Renal cortical epithelial cell (primary cell): ENCODE measurements at regions not wholly inside any gene's neighbourhood (a gene's known extent, or its start where the extent isn't known, plus 50 kb on each side); places are given as distances from the start of the nearest gene placed in this dataset.

ENCODE experiments used
- DNase-seq: peaks from one replicate; pipeline ENCODE4 v3.0.0-alpha.2; 2011; ENCODE audit warnings: low read depth

GRCh38 chr2:111687911-111688310 is 196.1 kb downstream of the ANAPC1 start:
- no peak for DNase-seq

GRCh38 chr2:111688482-111688881 is 195.5 kb downstream of the ANAPC1 start:
- DNase-seq: no peak

- DNase-seq: no peak
Observed at GRCh38 chr2:111689174-111689573, 194.8 kb downstream of the ANAPC1 start.

- no peak for DNase-seq
Observed at GRCh38 chr2:111689941-111690340, 194.1 kb downstream of the ANAPC1 start.

- no peak for DNase-seq
Observed at GRCh38 chr2:111691164-111691875, 192.7 kb downstream of the ANAPC1 start.

- no peak for DNase-seq
Observed at GRCh38 chr2:111692311-111692710, 191.7 kb downstream of the ANAPC1 start.

- peak; percentile 25 for DNase-seq
Observed at GRCh38 chr2:111694700-111695101, 189.3 kb downstream of the ANAPC1 start.

- DNase-seq: no peak
Observed at GRCh38 chr2:111695441-111696007, 188.5 kb downstream of the ANAPC1 start.

- no peak for DNase-seq
Observed at GRCh38 chr2:111696226-111696625, 187.8 kb downstream of the ANAPC1 start.

- no peak for DNase-seq
Observed at GRCh38 chr2:111697560-111697959, 186.4 kb downstream of the ANAPC1 start.

GRCh38 chr2:111698089-111698488 is 185.9 kb downstream of the ANAPC1 start:
- DNase-seq: no peak

GRCh38 chr2:111698743-111699554 is 185.0 kb downstream of the ANAPC1 start:
- DNase-seq: peak; percentile 99

- peak; percentile 69 for DNase-seq
Observed at GRCh38 chr2:111701266-111701665, 182.7 kb downstream of the ANAPC1 start.

GRCh38 chr2:111701798-111702118 is 182.2 kb downstream of the ANAPC1 start:
- DNase-seq: no peak

GRCh38 chr2:111702119-111702803 is 181.7 kb downstream of the ANAPC1 start:
- peak; percentile 49 for DNase-seq

- DNase-seq: no peak
Observed at GRCh38 chr2:111702804-111703196, 181.2 kb downstream of the ANAPC1 start.

GRCh38 chr2:111703759-111704158 is 180.2 kb downstream of the ANAPC1 start:
- no peak for DNase-seq

GRCh38 chr2:111704246-111704645 is 179.7 kb downstream of the ANAPC1 start:
- peak; percentile 91 for DNase-seq

- DNase-seq: no peak
Observed at GRCh38 chr2:111705239-111705638, 178.8 kb downstream of the ANAPC1 start.

- peak; percentile 100 for DNase-seq
Observed at GRCh38 chr2:111705711-111706336, 178.2 kb downstream of the ANAPC1 start.

- no peak for DNase-seq
Observed at GRCh38 chr2:111706481-111707001, 177.5 kb downstream of the ANAPC1 start.

- no peak for DNase-seq
Observed at GRCh38 chr2:111707700-111708099, 176.3 kb downstream of the ANAPC1 start.
